ENCODE measurements at regions not wholly inside any gene's neighbourhood (a gene's known extent, or its start where the extent isn't known, plus 50 kb on each side); places are given as distances from the start of the nearest gene placed in this dataset.

GRCh38 chr4:180641495-180641894 lies 1601.7 kb upstream of the TENM3 start:
- no peak for DNase-seq

GRCh38 chr4:180642732-180643131 lies 1600.5 kb upstream of the TENM3 start:
- no peak for DNase-seq

GRCh38 chr4:180650273-180650672 lies 1592.9 kb upstream of the TENM3 start:
- no peak for DNase-seq

DNA sequence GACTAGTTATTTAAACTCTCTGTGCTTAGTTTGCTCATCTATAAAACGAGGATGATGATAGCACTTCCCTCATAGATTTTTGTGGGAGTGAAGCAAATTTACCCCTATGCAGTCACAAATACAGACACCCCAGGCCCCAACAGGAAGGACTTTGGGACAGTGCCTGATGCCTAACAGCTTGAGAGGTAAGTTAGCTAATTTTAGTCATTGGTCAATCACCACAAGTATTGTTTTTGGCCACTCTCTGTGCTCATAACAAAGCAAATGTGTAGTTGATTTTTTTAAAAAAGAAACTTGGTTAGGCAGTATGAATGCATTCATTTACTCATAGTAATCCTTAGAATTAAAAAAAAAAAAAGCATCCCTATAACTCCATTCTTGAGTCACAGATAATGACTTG lies 1590.7 kb upstream of the TENM3 start:
- no peak for DNase-seq

- DNase-seq: no peak
Observed at GRCh38 chr4:180655886-180656285, 1587.3 kb upstream of the TENM3 start.

DNA sequence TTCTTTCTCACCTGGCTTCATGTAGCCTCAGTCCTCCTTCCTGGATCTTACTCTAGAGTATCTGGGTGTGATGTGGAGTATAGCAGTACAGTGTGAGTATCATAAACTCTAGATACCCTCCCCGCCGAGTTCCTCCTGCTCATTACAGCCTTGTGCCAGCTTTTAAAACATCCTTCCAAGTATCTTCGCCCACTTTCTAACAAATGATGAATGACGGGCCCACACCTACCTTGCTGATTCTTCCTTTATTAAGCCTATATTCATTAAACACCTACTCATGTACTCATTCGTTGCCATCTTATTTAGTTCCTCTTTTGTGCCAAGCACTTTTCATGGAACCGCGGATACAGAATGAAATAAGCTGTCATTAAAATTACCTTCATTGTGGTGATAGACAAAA lies 1585.3 kb upstream of the TENM3 start:
- DNase-seq: no peak

DNA sequence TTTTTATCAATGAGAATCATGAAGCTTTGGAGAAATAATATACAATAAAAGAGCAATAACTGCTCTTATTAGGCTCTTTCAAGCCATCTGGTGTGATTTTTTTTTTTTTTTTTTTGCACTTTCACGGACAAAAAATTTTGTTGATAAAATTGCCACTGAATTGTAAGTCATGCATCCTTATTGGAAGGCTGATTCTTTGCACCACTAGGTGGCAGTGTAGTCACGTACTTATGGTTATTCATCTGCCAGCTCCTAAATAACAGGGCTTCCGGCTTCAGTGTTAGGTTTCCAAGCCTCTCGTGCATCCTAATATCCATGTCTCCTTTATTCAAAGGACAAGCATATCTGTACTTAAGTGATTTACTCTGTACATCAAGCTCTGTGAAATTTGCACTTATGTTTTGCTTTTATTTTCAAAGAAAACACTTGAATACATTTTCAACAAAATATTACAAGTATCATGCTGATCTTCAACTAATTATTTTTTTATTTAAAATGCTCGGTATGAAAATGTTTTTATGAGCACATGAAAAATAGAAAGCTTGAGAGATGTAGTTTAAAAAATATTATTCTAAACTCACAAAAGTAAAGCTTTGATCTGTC lies 1578.3 kb upstream of the TENM3 start:
- no peak for DNase-seq

DNA sequence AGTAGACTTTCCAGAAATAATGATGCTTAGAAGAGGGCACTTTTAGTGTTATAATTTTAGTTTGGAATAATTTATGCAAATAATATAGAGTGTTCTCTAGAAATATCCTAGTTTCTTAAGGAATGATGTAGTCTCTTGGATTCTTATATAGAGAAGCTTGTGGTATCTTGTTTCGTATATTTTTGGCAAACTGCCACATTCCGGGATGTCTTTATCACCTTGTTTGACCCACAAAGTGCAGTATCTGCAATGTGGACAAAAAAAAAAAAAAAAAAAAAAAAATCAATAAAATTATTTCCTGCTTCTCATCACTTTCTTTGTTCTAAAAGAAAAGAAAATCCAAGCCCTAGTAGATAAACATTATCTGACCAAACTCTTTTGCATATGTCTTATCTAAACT lies 1577.7 kb upstream of the TENM3 start:
- no peak for DNase-seq

GRCh38 chr4:180665994-180666824 lies 1577.0 kb upstream of the TENM3 start:
- no peak for DNase-seq

GRCh38 chr4:180668732-180669131 lies 1574.5 kb upstream of the TENM3 start:
- DNase-seq: no peak

- no peak for DNase-seq
Observed at GRCh38 chr4:180669680-180670079, 1573.5 kb upstream of the TENM3 start.

DNA sequence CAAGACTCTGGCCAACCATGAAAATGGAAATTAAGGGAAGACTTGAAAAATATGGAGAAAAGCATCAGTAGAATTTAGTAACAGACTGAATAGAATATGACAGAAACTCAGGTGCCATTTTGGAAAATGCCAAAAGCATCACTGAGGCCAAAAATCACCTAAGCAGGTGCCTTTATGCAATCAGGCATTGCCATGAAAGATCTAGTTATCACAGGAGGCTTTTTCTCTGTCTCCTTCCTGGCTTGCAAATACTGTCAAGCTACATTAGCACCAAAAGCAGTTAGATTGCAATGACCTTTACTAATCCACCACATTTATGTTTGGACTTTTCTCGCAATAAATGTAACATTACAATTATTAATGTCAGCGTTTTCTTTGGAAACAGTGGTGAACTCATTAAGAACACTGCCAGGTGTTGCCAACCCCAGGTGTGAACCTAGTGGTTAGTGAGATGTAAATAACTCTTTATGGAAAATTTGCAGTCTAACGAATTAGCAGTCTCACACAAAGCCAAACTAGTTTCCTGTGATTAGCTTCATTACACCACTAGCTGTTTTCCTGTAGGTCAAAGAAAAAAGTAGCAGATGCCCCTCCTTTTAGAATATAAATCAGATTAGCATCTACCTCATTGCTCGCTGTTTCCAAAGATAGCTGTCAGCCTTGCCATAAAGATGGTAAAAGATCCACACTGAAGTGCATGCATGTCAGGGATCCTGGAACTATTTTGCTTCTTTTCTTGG lies 1568.4 kb upstream of the TENM3 start:
- DNase-seq: no peak

DNA sequence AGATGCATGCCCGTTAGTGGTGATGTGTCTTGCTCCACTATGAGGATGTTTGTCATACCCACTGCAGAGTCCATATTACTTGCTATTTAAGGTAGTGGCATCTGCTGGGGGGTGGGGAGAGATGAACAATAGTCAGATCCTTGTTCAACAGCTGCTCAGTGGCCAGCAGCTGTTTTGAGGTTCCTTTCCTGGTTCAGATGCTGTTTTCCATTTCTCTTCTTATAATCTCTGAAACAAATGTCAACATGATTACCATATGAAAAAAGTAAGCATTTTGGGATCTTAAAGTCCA lies 1567.9 kb upstream of the TENM3 start:
- no peak for DNase-seq

- no peak for DNase-seq
Observed at GRCh38 chr4:180680305-180680704, 1562.9 kb upstream of the TENM3 start.

- no peak for DNase-seq
Observed at GRCh38 chr4:180682776-180683175, 1560.4 kb upstream of the TENM3 start.

- DNase-seq: no peak
Observed at GRCh38 chr4:180683186-180683585, 1560.0 kb upstream of the TENM3 start.

DNA sequence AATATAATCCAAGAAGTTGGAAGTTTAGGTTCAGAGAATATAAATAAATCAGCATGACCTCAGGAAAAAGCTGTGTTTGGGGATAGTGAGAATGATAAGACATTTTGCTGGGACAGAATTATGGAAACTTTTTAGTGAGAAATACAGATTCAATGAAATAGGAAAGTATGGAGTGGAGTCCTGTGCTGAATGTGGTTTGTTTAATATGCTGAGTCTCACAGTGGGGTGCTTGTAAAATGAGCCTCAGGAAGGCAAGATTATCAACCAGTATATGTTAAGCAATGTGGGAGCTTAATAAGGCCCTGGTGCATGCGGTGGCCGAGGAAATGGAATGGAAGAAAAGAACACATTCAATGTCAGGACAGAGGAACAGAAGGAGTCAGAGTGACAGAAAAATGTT lies 1554.7 kb upstream of the TENM3 start:
- DNase-seq: no peak

DNA sequence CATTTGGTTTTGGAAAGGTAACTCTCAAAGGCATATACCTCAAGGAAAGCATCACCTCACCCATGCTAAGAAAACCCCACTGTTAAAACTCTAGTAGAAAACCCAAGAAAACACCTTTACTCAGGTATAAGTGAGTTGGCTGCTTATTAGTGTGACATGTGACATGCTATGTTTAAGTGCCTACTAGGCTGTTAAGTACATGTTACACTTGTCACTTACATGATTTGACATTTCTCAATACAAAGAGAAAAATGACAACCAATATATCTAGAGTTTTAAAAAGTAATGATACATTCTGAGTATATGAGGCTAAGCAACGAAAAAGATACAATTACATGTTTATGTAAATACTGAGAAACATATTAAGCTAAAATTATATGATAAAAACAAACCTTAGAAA lies 1548.3 kb upstream of the TENM3 start:
- no peak for DNase-seq

DNA sequence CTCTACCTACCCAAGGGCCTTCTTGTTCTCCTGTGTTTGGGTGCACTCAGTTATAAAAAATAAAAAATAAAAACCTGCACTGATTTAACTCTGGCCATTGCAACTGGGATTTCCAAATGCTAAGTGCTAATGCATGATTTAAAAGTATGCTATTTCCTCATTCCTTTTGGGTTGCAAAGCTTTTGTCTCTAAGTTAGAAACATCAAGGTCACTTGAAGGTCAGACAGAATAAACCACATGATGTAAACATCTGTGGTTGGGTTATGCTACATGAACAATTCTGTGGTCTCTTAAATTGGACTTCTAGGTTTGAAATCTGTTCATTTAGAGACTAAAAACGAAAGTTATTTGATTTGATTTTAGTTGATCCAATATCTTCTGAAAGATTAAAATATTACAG lies 1547.4 kb upstream of the TENM3 start:
- DNase-seq: no peak

DNA sequence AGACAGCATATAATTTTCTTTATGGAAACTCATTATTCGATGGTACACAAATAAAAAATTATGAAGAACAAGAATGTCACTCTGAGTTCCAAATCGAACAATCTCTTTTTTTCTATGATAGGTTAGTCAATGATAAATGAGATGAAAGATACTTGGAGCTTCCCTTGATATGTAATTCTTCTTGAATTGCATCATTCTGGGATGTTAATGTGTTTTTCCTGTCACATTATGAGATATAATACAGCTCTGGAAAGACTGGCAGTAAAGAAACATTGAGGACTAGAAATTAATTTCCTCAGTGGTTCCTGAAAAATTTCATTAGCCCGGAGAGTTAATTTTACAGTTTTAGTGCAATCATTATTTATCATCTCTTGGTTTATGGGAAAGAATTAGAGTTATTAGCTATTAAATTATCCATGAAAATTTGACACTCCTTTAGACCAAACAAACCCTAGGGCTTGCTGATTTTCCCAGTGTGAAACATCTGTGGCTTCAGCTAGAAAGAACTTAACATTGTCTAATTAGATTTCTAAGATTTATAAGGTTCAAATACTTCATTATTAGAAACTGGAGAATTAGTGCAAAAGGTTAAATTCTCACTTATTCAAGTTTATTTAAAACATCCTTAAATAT lies 1546.6 kb upstream of the TENM3 start:
- DNase-seq: no peak

- no peak for DNase-seq
Observed at GRCh38 chr4:180698550-180699195, 1544.5 kb upstream of the TENM3 start.

- no peak for DNase-seq
Observed at GRCh38 chr4:180706766-180707165, 1536.4 kb upstream of the TENM3 start.

- DNase-seq: no peak
Observed at GRCh38 chr4:180710628-180711337, 1532.4 kb upstream of the TENM3 start.

Measured in activated CD4-positive, alpha-beta T cell treated with anti-CD3 and anti-CD28 coated beads for 1 hour (primary cell).